PC-3 (cell line): ENCODE measurements at regions not wholly inside any gene's neighbourhood (a gene's known extent, or its start where the extent isn't known, plus 50 kb on each side); places are given as distances from the start of the nearest gene placed in this dataset.

Experiments used
- CTCF ChIP-seq: fragments of 300-600 bp; sonication (generic); conservative IDR thresholded peaks from 2 replicates; pipeline ENCODE4 v1.5.1; 2017; ENCODE audit warnings: antibody characterized with exemption, low read depth, mild to moderate bottlenecking, low read length
- EZH2phosphoT487 ChIP-seq: fragments of 300-600 bp; sonication (generic); IDR thresholded peaks from 2 replicates; pipeline ENCODE4 v1.6.1; 2018; ENCODE audit warnings: mild to moderate bottlenecking, antibody characterized with exemption, low read length, borderline replicate concordance

- TF ChIP-seq CTCF (no peak), EZH2phosphoT487 (no peak)
These were observed 188.9 kb downstream of the RRAGC start for GRCh38 chr1:38670544-38671122.
